GM12878 (cell line): ENCODE measurements at regions not wholly inside any gene's neighbourhood (a gene's known extent, or its start where the extent isn't known, plus 50 kb on each side); places are given as distances from the start of the nearest gene placed in this dataset.

Experiments
- ATAC-seq: fragments of 200-7000 bp; cut with Tn5 transposase; 3 replicates; pipeline ENCODE4 v1.9.1; 2020; ENCODE audit warnings: mild to moderate bottlenecking, moderate library complexity
- BruUV-seq: library from RNA; stranded (reverse); fragments of 400-500 nt; replicated peaks from 2 replicates; lab custom pipeline; 2021; lab: Mats Ljungman, UMichigan
- CTCF ChIA-PET: fragments of 300-600 bp; sonication (Branson Sonifier 250); formaldehyde crosslinking; extraction: SDS; loops from one replicate; lab custom pipeline; 2021; ENCODE audit warnings: inconsistent platforms; lab: Yijun Ruan, JAX
- POLR2A ChIA-PET: fragments of 350-600 bp; formaldehyde crosslinking; extraction: SDS; loops from one replicate; lab custom pipeline; 2021; ENCODE audit warnings: inconsistent platforms; lab: Charles Lee
- RAD21 ChIA-PET: fragments of 300-600 bp; sonication (Branson Sonifier 250); formaldehyde crosslinking; loops from one replicate; lab custom pipeline; 2023; ENCODE audit warnings: antibody characterized with exemption; ENCODE audit not compliant: unreplicated experiment; lab: Charles Lee
- SMC1A ChIA-PET: fragments of 300-600 bp; sonication (Branson Sonifier 250); formaldehyde crosslinking; loops from one replicate; lab custom pipeline; 2023; ENCODE audit not compliant: unreplicated experiment, uncharacterized antibody; lab: Charles Lee
- DNase-seq: peaks from one replicate; pipeline ENCODE4 v3.0.0-alpha.2; 2011; ENCODE audit warnings: low read depth, low spot score
- FAIRE-seq: peaks from 3 replicates; lab custom pipeline; 2011; peaks lifted over from hg19 to GRCh38; lab: Jason Lieb, UNC
- H2AFZ ChIP-seq: 2 replicates; pipeline ENCODE4 v1.6.0; 2011; ENCODE audit warnings: low read depth, low read length, control low read depth; ENCODE audit not compliant: control insufficient read depth
- H3K27ac ChIP-seq: 2 replicates; pipeline ENCODE4 v1.5.1; 2011; ENCODE audit warnings: control low read depth; ENCODE audit not compliant: control insufficient read depth, insufficient read depth
- H3K27me3 ChIP-seq, 2 experiments: replicated peaks in 1 of 2; 2 replicates each; pipeline versions ENCODE4 v1.6.0 to v1.6.1; 2011; ENCODE audit warnings: low read length in 1 of 2; ENCODE audit not compliant: control insufficient read depth in 2 of 2, insufficient read depth in 2 of 2
- H3K36me3 ChIP-seq, 2 experiments: 2 replicates each; pipeline ENCODE4 v1.5.1; 2011; ENCODE audit warnings: low read length in 1 of 2; ENCODE audit not compliant: control insufficient read depth in 2 of 2, insufficient read depth in 2 of 2
- H3K4me1 ChIP-seq: 2 replicates; pipeline ENCODE4 v1.6.1; 2011; ENCODE audit warnings: mild to moderate bottlenecking, low read length, moderate library complexity, mixed read lengths; ENCODE audit not compliant: control insufficient read depth, insufficient read depth
- H3K4me2 ChIP-seq: 2 replicates; pipeline ENCODE4 v1.6.0; 2011; ENCODE audit warnings: control low read depth; ENCODE audit not compliant: control insufficient read depth, insufficient read depth
- H3K4me3 ChIP-seq: fragments of 200-600 bp; sonication (generic); 2 replicates; pipeline ENCODE4 v1.5.1; 2016
- H3K79me2 ChIP-seq: 2 replicates; pipeline ENCODE4 v1.6.0; 2011; ENCODE audit warnings: low read length; ENCODE audit not compliant: control insufficient read depth, insufficient read depth
- H3K9ac ChIP-seq: 2 replicates; pipeline ENCODE4 v1.8.0; 2011; ENCODE audit warnings: low read length, control low read depth, mixed read lengths; ENCODE audit not compliant: control insufficient read depth, insufficient read depth
- H3K9me3 ChIP-seq: replicated peaks from 3 replicates; pipeline ENCODE4 v1.5.1; 2011; ENCODE audit warnings: mild to moderate bottlenecking, low read length; ENCODE audit not compliant: control insufficient read depth, insufficient read depth
- H4K20me1 ChIP-seq: 2 replicates; pipeline ENCODE4 v1.6.0; 2011; ENCODE audit not compliant: control insufficient read depth, insufficient read depth
- ATF7 ChIP-seq: fragments of 450-650 bp; IDR thresholded peaks from 2 replicates; pipeline ENCODE4 v1.6.1; 2016; ENCODE audit warnings: low read depth, mild to moderate bottlenecking
- BACH1 ChIP-seq: fragments of 450-650 bp; IDR thresholded peaks from 2 replicates; pipeline ENCODE4 v1.6.1; 2017; ENCODE audit warnings: mild to moderate bottlenecking, borderline replicate concordance
- E4F1 ChIP-seq: fragments of 450-650 bp; IDR thresholded peaks from 2 replicates; pipeline ENCODE4 v1.6.1; 2018; ENCODE audit warnings: borderline replicate concordance, mild to moderate bottlenecking; ENCODE audit not compliant: partially characterized antibody
- SMC3 ChIP-seq: IDR thresholded peaks from 2 replicates; pipeline ENCODE4 v1.6.1; 2011; ENCODE audit warnings: low read length, improper control_type of control experiment, borderline replicate concordance
- ZBTB11 ChIP-seq: fragments of 450-650 bp; formaldehyde crosslinking; IDR thresholded peaks from 2 replicates; pipeline ENCODE4 v1.5.0; 2022; ENCODE audit warnings: mild to moderate bottlenecking, missing genetic modification characterization
- WGBS: methylation state at CpG from one replicate; pipeline ENCODE4 v1.1.6; 2016; ENCODE audit warnings: low lambda C conversion rate; ENCODE audit not compliant: insufficient replicate concordance, insufficient coverage; ENCODE audit errors: missing lambda C conversion rate; 5-methylcytosine and 5-hydroxymethylcytosine counted together
- in situ Hi-C: fragments of 300-500 bp; cut with MboI; formaldehyde crosslinking; loops from 9 replicates; pipeline ENCODE4 v1.14.3; 2018; ENCODE audit warnings: mixed read lengths
- intact Hi-C: fragments of 100-400 bp; cut with micrococcal nuclease; formaldehyde crosslinking; loops from one replicate; pipeline ENCODE4 v1.14.2; 2022; ENCODE audit not compliant: unreplicated experiment

- no peak for TF ChIP-seq ATF7
- BruUV-seq: no TSS peak
- POLR2A ChIA-PET: no interaction called here
- Histone ChIP-seq H4K20me1 (no peaks in the 10 kb centered on the region), H3K27me3 (peaks cover 0 to 4% of the 10 kb centered on the region in 2 experiments; a peak in 2 of 4 replicates), H3K4me3 (no peak overlapping the region), H3K4me2 (no peak overlapping the region), H3K9me3 (no peaks in the 10 kb centered on the region), H3K27ac (no peak overlapping the region), H3K9ac (no peak overlapping the region), H3K4me1 (no peaks in the 10 kb centered on the region), H3K36me3 (no peaks in the 10 kb centered on the region), H2AFZ (no peak overlapping the region), H3K79me2 (no peaks in the 10 kb centered on the region)
- SMC1A ChIA-PET: no interaction called here
- RAD21 ChIA-PET: no interaction called here
- FAIRE-seq (no peak), ATAC-seq (no peak), DNase-seq (no peak)
- intact Hi-C loops: no loop called here
- in situ Hi-C loops: no loop called here
- WGBS: 0% methylated on average over 3 of the region's 3 CpGs
- CTCF ChIA-PET: no interaction called here
Observed at GRCh38 chr12:113709456-113709855, 237.8 kb upstream of the LHX5 start.

GRCh38 chr12:113702836-113703235 is 231.2 kb upstream of the LHX5 start:
- no peak overlapping the region for H3K9ac ChIP-seq
- CTCF ChIA-PET: interaction anchor here (0.8 kb wide), 1 partner anchor 60 kb away, joined by 3 read pairs; no protein-coding TSS in a partner anchor
- in situ Hi-C loops (no loop called here), intact Hi-C loops (no loop called here)
- no peak overlapping the region for H3K4me2 ChIP-seq
- no peaks in the 10 kb centered on the region for H3K79me2 ChIP-seq
- SMC1A ChIA-PET: no interaction called here
- POLR2A ChIA-PET: no interaction called here
- H3K36me3 ChIP-seq: no peaks in the 10 kb centered on the region
- FAIRE-seq (no peak), ATAC-seq (no peak), DNase-seq (no peak)
- no peak overlapping the region for H3K27ac ChIP-seq
- no peaks in the 10 kb centered on the region; the same call in 2 of the 3 replicates for H3K9me3 ChIP-seq
- WGBS: 51% methylated on average over 11 of the region's 11 CpGs
- no TSS peak for BruUV-seq
- RAD21 ChIA-PET: no interaction called here
- no peaks in the 10 kb centered on the region for H3K4me1 ChIP-seq
- H3K27me3 ChIP-seq: no peaks in the 10 kb centered on the region; a peak in 1 of 4 replicates
- no peak overlapping the region for H2AFZ ChIP-seq
- no peak overlapping the region for H3K4me3 ChIP-seq
- no peaks in the 10 kb centered on the region for H4K20me1 ChIP-seq
- TF ChIP-seq ZBTB11 (CRISPR knock-in tag) (no peak), ATF7 (no peak), E4F1 (no peak), SMC3 (no peak), BACH1 (no peak)
